ENCODE measurements at regions not wholly inside any gene's neighbourhood (a gene's known extent, or its start where the extent isn't known, plus 50 kb on each side); places are given as distances from the start of the nearest gene placed in this dataset.
A peak's percentile ranks its signal among the peaks of the same experiment; 100 is the strongest.

- Histone ChIP-seq H3K4me3 (no peak overlapping the region), H3K36me3 (replicated peaks in 1 of 2; ENCODE audit: insufficient read depth in 1 of 2, low read depth in 2 of 2) (no peaks in the 10 kb centered on the region), H3K27me3 (no peaks in the 10 kb centered on the region), H3K4me1 (no peaks in the 10 kb centered on the region), H3K27ac (no peak overlapping the region), H3K9me3 (no peaks in the 10 kb centered on the region)
- TF ChIP-seq, protein P1, sequence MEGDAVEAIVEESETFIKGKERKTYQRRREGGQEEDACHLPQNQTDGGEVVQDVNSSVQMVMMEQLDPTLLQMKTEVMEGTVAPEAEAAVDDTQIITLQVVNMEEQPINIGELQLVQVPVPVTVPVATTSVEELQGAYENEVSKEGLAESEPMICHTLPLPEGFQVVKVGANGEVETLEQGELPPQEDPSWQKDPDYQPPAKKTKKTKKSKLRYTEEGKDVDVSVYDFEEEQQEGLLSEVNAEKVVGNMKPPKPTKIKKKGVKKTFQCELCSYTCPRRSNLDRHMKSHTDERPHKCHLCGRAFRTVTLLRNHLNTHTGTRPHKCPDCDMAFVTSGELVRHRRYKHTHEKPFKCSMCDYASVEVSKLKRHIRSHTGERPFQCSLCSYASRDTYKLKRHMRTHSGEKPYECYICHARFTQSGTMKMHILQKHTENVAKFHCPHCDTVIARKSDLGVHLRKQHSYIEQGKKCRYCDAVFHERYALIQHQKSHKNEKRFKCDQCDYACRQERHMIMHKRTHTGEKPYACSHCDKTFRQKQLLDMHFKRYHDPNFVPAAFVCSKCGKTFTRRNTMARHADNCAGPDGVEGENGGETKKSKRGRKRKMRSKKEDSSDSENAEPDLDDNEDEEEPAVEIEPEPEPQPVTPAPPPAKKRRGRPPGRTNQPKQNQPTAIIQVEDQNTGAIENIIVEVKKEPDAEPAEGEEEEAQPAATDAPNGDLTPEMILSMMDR (IDR thresholded peaks at IDR 0.05), result peak in 2 of 7 experiments; percentile 9 to 12
- no peak for TF ChIP-seq POLR2A (IDR thresholded peaks at IDR 0.05)
- DNase-seq (peak in 1 of 4 donors; percentile 8), ATAC-seq (no peak)
- 32 to 39% methylated on average over 1 of the region's 1 CpG for WGBS, 2 donors
- intact Hi-C loops (cut with DNase I), result no loop called here
Observed at GRCh38 chr1:55848906-55849305, 633.7 kb upstream of the USP24 start.

DNA sequence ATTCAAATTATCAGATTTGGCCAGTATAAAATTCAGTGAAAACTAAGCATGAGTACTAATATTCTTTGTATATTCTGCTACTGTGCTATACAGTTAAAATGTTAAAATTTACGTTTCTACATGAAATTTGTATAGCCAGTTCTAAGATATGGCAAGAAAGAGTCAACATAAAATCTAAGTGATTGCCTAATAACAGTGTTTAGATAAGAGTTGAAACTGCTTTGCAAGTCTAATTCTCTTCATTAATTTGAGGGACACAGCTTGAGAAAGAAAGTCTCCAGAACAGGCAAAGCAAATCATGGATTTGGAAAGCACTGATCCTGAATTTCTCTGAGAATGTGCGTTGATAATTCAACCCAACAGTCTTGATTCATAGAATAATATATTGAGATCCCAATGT lies 630.9 kb upstream of the USP24 start:
- no peaks in the 10 kb centered on the region for H3K27me3 ChIP-seq
- no peak overlapping the region for H3K4me3 ChIP-seq
- H3K9me3 ChIP-seq, result no peaks in the 10 kb centered on the region
- DNase-seq (no peak), ATAC-seq (no peak)
- intact Hi-C loops (cut with DNase I), result no loop called here
- H3K4me1 ChIP-seq, result no peaks in the 10 kb centered on the region
- no peak overlapping the region for H3K27ac ChIP-seq
- 69 to 78% methylated on average over 2 of the region's 2 CpGs for WGBS, 2 donors
- H3K36me3 ChIP-seq (replicated peaks in 1 of 2; ENCODE audit: insufficient read depth in 1 of 2, low read depth in 2 of 2), result no peaks in the 10 kb centered on the region
- TF ChIP-seq, protein P1 (IDR thresholded peaks at IDR 0.05), result no peak
- TF ChIP-seq POLR2A (IDR thresholded peaks at IDR 0.05), result no peak

DNA sequence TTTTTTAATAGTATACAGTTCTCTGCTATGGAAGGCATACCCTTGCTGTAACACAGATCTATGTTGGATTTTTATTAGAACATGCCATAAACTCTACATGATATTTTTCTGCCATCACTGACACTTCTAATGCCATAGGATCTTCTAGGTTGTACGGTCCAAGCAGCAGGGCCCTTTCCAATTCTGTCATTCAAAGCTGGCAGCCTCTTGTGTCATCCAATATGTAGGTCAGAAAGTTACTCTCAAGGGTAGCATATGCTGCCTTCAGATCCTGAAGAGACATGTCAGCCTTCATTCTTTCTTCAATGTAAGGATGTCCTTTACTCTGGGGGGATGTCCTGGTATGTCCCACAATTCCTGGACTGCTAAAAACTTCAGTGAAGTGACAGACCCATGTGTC lies 629.2 kb upstream of the USP24 start:
- peaks cover 5% of the 10 kb centered on the region for H3K4me1 ChIP-seq
- H3K27me3 ChIP-seq, result no peaks in the 10 kb centered on the region
- DNase-seq (no peak), ATAC-seq (no peak)
- no peaks in the 10 kb centered on the region for H3K9me3 ChIP-seq
- WGBS, 2 donors, result 86 to 88% methylated on average over 1 of the region's 1 CpG
- intact Hi-C loops (cut with DNase I), result no loop called here
- no peak overlapping the region for H3K4me3 ChIP-seq
- no peaks in the 10 kb centered on the region for H3K36me3 ChIP-seq (replicated peaks in 1 of 2; ENCODE audit: insufficient read depth in 1 of 2, low read depth in 2 of 2)
- H3K27ac ChIP-seq, result no peak overlapping the region
- TF ChIP-seq, protein P1 (IDR thresholded peaks at IDR 0.05), result no peak
- no peak for TF ChIP-seq POLR2A (IDR thresholded peaks at IDR 0.05)

DNA sequence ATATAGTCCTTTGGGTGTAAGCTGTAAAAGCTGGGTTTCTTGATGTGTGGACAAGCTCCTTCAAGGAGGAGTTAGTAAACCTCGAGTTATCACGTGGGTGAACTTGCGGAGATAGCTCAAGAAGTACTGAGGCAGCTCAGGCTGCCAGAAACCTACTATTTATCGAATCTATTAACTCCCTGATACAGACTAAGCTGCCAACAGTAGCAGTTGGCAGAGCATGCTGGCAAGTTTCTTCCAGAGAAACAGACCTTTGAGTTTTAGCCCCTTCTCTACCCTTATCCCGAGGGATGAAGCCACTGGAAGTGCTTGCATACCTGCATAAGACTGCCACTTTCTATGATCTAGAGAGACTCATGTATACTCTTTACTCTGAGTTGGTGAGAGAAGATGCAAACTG lies 624.5 kb upstream of the USP24 start:
- no peak overlapping the region for H3K27ac ChIP-seq
- no peak for ATAC-seq
- H3K9me3 ChIP-seq, result no peaks in the 10 kb centered on the region
- H3K4me1 ChIP-seq, result peaks cover 7% of the 10 kb centered on the region
- DNase-seq, result no peak
- H3K4me3 ChIP-seq, result no peak overlapping the region
- 43 to 44% methylated on average over 5 of the region's 5 CpGs for WGBS, 2 donors
- no peaks in the 10 kb centered on the region for H3K27me3 ChIP-seq
- TF ChIP-seq POLR2A (IDR thresholded peaks at IDR 0.05), result no peak
- TF ChIP-seq, protein P1 (IDR thresholded peaks at IDR 0.05), result no peak
- no peaks in the 10 kb centered on the region for H3K36me3 ChIP-seq (replicated peaks in 1 of 2; ENCODE audit: insufficient read depth in 1 of 2, low read depth in 2 of 2)
- intact Hi-C loops (cut with DNase I), result no loop called here

DNA sequence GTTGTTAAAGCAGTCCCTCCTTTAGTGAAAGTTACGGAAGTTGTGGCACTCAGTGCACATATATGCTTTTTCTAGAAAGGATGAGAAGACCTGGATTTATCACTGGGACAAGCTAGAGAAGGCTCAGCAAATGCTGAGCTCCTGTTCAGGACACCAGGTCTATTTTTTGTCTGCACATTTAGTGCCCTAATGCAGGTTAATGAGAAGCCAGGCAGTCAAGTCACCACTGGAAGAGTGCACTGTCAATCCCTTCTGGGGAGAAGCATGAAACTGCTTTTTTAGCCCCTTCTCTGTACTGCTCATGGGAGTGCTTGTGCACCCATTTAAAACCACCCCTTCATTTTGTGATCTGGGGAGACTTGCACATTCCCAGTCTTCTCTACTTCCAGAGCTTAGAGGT lies 624.1 kb upstream of the USP24 start:
- 83 to 88% methylated on average over 1 of the region's 1 CpG for WGBS, 2 donors
- no peak for ATAC-seq
- TF ChIP-seq, protein P1 (IDR thresholded peaks at IDR 0.05), result no peak
- no peak for TF ChIP-seq POLR2A (IDR thresholded peaks at IDR 0.05)

More for the DNA sequence above, 624.1 kb upstream of the USP24 start:
- Histone ChIP-seq H3K9me3 (no peaks in the 10 kb centered on the region), H3K27me3 (no peaks in the 10 kb centered on the region), H3K27ac (no peak overlapping the region), H3K4me1 (peaks cover 7% of the 10 kb centered on the region), H3K4me3 (no peak overlapping the region), H3K36me3 (replicated peaks in 1 of 2; ENCODE audit: insufficient read depth in 1 of 2, low read depth in 2 of 2) (no peaks in the 10 kb centered on the region)
- DNase-seq, result no peak
- intact Hi-C loops (cut with DNase I), result no loop called here
